PC-3 (cell line): ENCODE measurements at regions not wholly inside any gene's neighbourhood (a gene's known extent, or its start where the extent isn't known, plus 50 kb on each side); places are given as distances from the start of the nearest gene placed in this dataset.

Experiments used
- EZH2 ChIP-seq: fragments of 300-600 bp; sonication (generic); IDR thresholded peaks from one replicate; pipeline ENCODE4 v1.6.1; 2017; ENCODE audit warnings: antibody characterized with exemption, mild to moderate bottlenecking, low read length; ENCODE audit not compliant: unreplicated experiment
- EZH2phosphoT487 ChIP-seq: fragments of 300-600 bp; sonication (generic); IDR thresholded peaks from 2 replicates; pipeline ENCODE4 v1.6.1; 2018; ENCODE audit warnings: mild to moderate bottlenecking, antibody characterized with exemption, low read length, borderline replicate concordance
- TF ChIP-seq, protein P1 (sequence below): fragments of 300-600 bp; sonication (generic); conservative IDR thresholded peaks from 2 replicates; pipeline ENCODE4 v1.5.1; 2017; ENCODE audit warnings: antibody characterized with exemption, low read depth, mild to moderate bottlenecking, low read length

DNA sequence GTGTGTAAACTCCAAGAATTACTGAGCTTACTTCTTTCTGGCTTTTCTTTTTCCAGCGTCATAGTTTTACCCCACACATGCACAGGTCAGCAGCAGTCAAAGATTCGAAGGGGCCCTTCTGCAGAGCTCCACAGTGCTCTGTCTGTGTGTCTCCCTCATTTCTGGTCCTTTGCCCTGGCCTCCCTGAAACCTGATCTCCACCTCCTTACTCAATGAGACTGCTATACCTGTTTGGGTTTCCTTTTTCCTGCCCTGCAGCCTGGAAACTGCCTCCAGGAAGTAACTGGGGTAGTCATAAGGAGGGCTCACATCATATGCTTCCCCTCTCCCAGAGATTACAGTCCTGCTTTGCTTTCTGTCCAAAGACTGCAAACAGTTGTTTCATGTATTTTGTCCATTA is 82.8 kb upstream of the TNIK start:
- TF ChIP-seq, protein P1, sequence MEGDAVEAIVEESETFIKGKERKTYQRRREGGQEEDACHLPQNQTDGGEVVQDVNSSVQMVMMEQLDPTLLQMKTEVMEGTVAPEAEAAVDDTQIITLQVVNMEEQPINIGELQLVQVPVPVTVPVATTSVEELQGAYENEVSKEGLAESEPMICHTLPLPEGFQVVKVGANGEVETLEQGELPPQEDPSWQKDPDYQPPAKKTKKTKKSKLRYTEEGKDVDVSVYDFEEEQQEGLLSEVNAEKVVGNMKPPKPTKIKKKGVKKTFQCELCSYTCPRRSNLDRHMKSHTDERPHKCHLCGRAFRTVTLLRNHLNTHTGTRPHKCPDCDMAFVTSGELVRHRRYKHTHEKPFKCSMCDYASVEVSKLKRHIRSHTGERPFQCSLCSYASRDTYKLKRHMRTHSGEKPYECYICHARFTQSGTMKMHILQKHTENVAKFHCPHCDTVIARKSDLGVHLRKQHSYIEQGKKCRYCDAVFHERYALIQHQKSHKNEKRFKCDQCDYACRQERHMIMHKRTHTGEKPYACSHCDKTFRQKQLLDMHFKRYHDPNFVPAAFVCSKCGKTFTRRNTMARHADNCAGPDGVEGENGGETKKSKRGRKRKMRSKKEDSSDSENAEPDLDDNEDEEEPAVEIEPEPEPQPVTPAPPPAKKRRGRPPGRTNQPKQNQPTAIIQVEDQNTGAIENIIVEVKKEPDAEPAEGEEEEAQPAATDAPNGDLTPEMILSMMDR: no peak
- TF ChIP-seq EZH2 (no peak), EZH2phosphoT487 (no peak)
